Psoas muscle (tissue), 7 donors: ENCODE measurements at regions not wholly inside any gene's neighbourhood (a gene's known extent, or its start where the extent isn't known, plus 50 kb on each side); places are given as distances from the start of the nearest gene placed in this dataset.
"Not testable (repeated sequence)": the region's sequence is repeated elsewhere in the genome, so short reads cannot be mapped to it uniquely, and the experiment has no call there.

ENCODE experiments used
- ATAC-seq, 4 donors: fragments of 200-7000 bp; cut with Tn5 transposase; one replicate each; pipeline ENCODE4 v1.9.1; 2020; ENCODE audit warnings: moderate library complexity in 3 of 4, mild to moderate bottlenecking in 2 of 4
- DNase-seq, 2 donors: peaks; one replicate each; pipeline ENCODE4 v3.0.0-alpha.2; 2020
- H3K27ac ChIP-seq: fragments of 200-600 bp; one replicate; pipeline ENCODE4 v1.8.0; 2022
- H3K27me3 ChIP-seq, 3 donors: fragments of 200-600 bp in 1 of 3; one replicate each; pipeline versions ENCODE4 v1.6.1 to v1.8.0; 2013 to 2022; ENCODE audit warnings: low read length in 2 of 3, mild to moderate bottlenecking in 2 of 3, moderate library complexity in 1 of 3; ENCODE audit not compliant: insufficient read depth in 3 of 3
- H3K36me3 ChIP-seq, 2 donors: fragments of 200-600 bp in 1 of 2; one replicate each; pipeline versions ENCODE4 v1.6.1 to v1.8.0; 2013 to 2022; ENCODE audit warnings: low read depth in 1 of 2, mild to moderate bottlenecking in 1 of 2, moderate library complexity in 1 of 2; ENCODE audit not compliant: insufficient read depth in 1 of 2
- H3K4me1 ChIP-seq: fragments of 200-600 bp; one replicate; pipeline ENCODE4 v1.8.0; 2022
- H3K4me3 ChIP-seq: fragments of 200-600 bp; one replicate; pipeline ENCODE4 v1.8.0; 2022; ENCODE audit warnings: mild to moderate bottlenecking
- H3K9me3 ChIP-seq: fragments of 200-600 bp; one replicate; pipeline ENCODE4 v1.8.0; 2022
- CTCF ChIP-seq: fragments of 200-600 bp; IDR thresholded peaks from one replicate; pipeline ENCODE4 v1.8.0; 2022; ENCODE audit warnings: antibody characterized with exemption
- WGBS, 3 donors: extraction: QIAGEN DNeasy Blood & Tissue Kit; methylation state at CpG; one replicate each; pipeline versions ENCODE4 v1.1.6 to v1.1.7; 2013; 5-methylcytosine and 5-hydroxymethylcytosine counted together
- intact Hi-C, 2 donors: fragments of 100-400 bp; cut with DNase I; formaldehyde crosslinking; loops; one replicate each; pipeline versions ENCODE4 v1.11.0 to v1.14.2; 2022
- donor health status: healthy with polysubstance abuse.
- donor health status: DM: no; HTN: no; CAD: no; lungs with moderate emphysema.
- donor health status: Bipolar disorder and iron deficiency.
- donor health status: healthy.
- donor health status: DM: yes; HTN: yes; CAD: no.
- donor health status: DM: no; HTN: no; CAD: no.
- donor health status: DM: yes; HTN: yes; CAD: no.

- Histone ChIP-seq H3K27me3 (no peaks in the 10 kb centered on the region), H3K36me3 (no peaks in the 10 kb centered on the region), H3K27ac (no peak overlapping the region), H3K9me3 (no peaks in the 10 kb centered on the region), H3K4me3 (no peak overlapping the region), H3K4me1 (no peaks in the 10 kb centered on the region)
- intact Hi-C loops: no loop called here
- no peak for TF ChIP-seq CTCF
- ATAC-seq (no peak), DNase-seq (no peak)
- 69 to 83% (median 78%) methylated on average over 2 of the region's 2 CpGs for WGBS, 3 donors
These were observed 206.4 kb upstream of the ALG10B start for GRCh38 chr12:38110026-38110699.

GRCh38 chr12:38113991-38114390 lies 202.6 kb upstream of the ALG10B start:
- WGBS, 3 donors: 59 to 62% (median 61%) methylated on average over 5 of the region's 5 CpGs
- H3K36me3 ChIP-seq: no peaks in the 10 kb centered on the region
- DNase-seq: no peak

GRCh38 chr12:38116968-38117367 lies 199.6 kb upstream of the ALG10B start:
- Histone ChIP-seq H3K27ac (no peak overlapping the region), H3K4me3 (no peak overlapping the region), H3K27me3 (no peaks in the 10 kb centered on the region), H3K36me3 (no peaks in the 10 kb centered on the region), H3K4me1 (no peaks in the 10 kb centered on the region), H3K9me3 (no peaks in the 10 kb centered on the region)
- DNase-seq (no peak), ATAC-seq (no peak)
- 50 to 51% (median 50%) methylated on average over 5 of the region's 5 CpGs for WGBS, 3 donors
- intact Hi-C loops: no loop called here
- no peak for TF ChIP-seq CTCF

More at GRCh38 chr12:38113991-38114390, 202.6 kb upstream of the ALG10B start:
- no peaks in the 10 kb centered on the region for H3K4me1 ChIP-seq
- no peak overlapping the region for H3K4me3 ChIP-seq
- no peak for ATAC-seq
- no peaks in the 10 kb centered on the region for H3K9me3 ChIP-seq
- intact Hi-C loops: no loop called here
- TF ChIP-seq CTCF: no peak
- no peak overlapping the region for H3K27ac ChIP-seq
- no peaks in the 10 kb centered on the region for H3K27me3 ChIP-seq

GRCh38 chr12:38118632-38119031 lies 197.9 kb upstream of the ALG10B start:
- no peaks in the 10 kb centered on the region for H3K4me1 ChIP-seq
- H3K9me3 ChIP-seq: no peaks in the 10 kb centered on the region
- intact Hi-C loops: no loop called here
- DNase-seq (no peak), ATAC-seq (no peak)
- no peak overlapping the region for H3K27ac ChIP-seq
- H3K4me3 ChIP-seq: no peak overlapping the region
- no peaks in the 10 kb centered on the region for H3K36me3 ChIP-seq
- no peaks in the 10 kb centered on the region for H3K27me3 ChIP-seq
- 92 to 93% (median 92%) methylated on average over 3 of the region's 3 CpGs for WGBS, 3 donors
- no peak for TF ChIP-seq CTCF

- no peak for TF ChIP-seq CTCF
- H3K36me3 ChIP-seq: no peaks in the 10 kb centered on the region
- 64 to 67% (median 65%) methylated on average over 5 of the region's 5 CpGs for WGBS, 3 donors
- H3K27me3 ChIP-seq: no peaks in the 10 kb centered on the region
- no peaks in the 10 kb centered on the region for H3K4me1 ChIP-seq
- intact Hi-C loops: no loop called here
- H3K9me3 ChIP-seq: no peaks in the 10 kb centered on the region
- DNase-seq (no peak), ATAC-seq (no peak)
- H3K27ac ChIP-seq: no peak overlapping the region
- H3K4me3 ChIP-seq: no peak overlapping the region
These were observed 196.1 kb upstream of the ALG10B start for GRCh38 chr12:38120438-38120837.

- ATAC-seq, H3K9me3 ChIP-seq, DNase-seq, H3K27me3 ChIP-seq, intact Hi-C loops, H3K4me1 ChIP-seq, H3K27ac ChIP-seq, H3K36me3 ChIP-seq, H3K4me3 ChIP-seq: not testable (repeated sequence)
- 73 to 81% (median 77%) methylated on average over 2 of the region's 2 CpGs for WGBS, 3 donors
These were observed 193.5 kb upstream of the ALG10B start for GRCh38 chr12:38123028-38123427.
